HG03378 (cell line): ENCODE measurements at regions not wholly inside any gene's neighbourhood (a gene's known extent, or its start where the extent isn't known, plus 50 kb on each side); places are given as distances from the start of the nearest gene placed in this dataset.
"Not testable (repeated sequence)": the region's sequence is repeated elsewhere in the genome, so short reads cannot be mapped to it uniquely, and the experiment has no call there.

Experiments
- ATAC-seq: cut with Tn5 transposase; IDR thresholded peaks from one replicate; pipeline ENCODE4 v1.9.1; 2021; ENCODE audit warnings: mild to moderate bottlenecking, moderate library complexity; ENCODE audit not compliant: unreplicated experiment

DNA sequence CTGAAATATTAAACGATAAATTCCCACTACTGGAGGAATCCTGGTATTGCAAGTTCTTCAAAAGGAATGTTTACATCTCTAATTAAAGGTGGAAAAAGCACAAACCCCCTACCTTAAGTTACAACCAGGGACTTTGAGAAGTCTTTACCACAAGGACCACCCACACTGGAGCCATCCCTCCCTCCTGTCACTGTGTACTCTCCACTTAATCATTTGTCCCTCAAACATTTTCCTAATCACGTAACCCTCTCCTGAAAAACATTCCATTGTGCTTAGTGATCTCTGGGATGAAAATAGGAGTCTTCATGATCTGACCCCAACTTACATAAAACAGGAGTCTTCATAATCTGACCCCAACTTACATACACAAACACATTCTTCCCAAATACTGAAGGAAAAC, 85.7 kb downstream of the SUCLG1 start:
- no peak for ATAC-seq

GRCh38 chr2:84362541-84362940, 96.5 kb downstream of the SUCLG1 start:
- ATAC-seq, result no peak

- ATAC-seq, result no peak
Observed at GRCh38 chr2:84338069-84338468, 121.0 kb downstream of the SUCLG1 start.

DNA sequence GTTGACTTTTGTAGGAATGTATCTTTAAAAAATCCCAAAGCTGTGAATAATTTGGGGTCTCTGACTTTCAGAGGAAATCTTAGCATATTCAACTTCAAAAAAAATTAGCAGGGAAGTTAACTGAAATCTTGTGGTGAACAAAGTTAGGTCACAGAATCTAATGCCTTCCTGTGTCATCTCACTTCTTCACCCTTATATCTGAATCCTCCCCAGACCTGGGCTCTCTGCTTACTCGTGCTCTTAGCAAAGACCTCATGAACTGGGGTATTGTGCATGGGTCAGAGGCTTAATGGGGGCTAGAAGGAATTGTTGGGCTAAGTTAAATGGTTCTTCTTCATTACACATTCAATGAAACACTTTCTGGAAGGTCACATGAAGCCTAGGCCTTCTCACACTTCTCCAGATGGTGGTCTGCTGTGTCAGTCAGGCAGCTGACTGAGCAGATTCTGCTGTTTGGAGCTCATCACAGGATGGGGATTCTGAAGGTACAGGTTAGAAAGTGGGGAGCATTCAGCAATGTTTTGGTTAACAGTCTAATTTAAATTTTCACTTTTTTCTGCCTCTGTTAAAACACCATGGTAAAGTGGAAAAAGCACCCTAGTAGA, 131.3 kb downstream of the SUCLG1 start:
- ATAC-seq, result no peak

DNA sequence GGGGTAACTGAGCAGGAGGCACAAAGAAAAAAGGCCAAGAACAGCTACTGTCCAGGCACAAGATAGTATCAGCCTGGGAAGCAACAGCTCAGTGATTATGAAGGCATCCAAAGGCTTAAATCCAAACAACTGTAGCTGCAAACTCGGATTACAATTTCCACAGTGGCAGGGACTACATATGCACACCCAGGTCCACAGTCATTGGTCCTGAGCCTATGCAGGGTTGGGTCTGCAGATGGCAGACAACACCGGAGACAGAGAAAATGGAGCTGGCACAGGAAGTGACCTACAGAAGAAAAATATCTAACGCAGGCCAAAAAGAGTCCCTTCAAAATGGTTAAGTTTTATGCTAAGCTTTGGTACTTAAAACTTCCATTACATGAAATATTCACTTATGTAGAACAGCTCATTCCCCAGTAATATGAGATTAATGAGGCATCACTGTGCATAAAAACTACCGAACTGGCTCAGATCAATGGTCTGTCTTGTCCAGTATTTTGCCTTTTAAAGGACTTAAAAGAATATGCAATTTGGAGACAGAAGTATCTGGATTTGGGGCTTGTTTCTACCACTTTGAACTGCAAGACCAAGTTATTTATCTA, 132.1 kb downstream of the SUCLG1 start:
- no peak for ATAC-seq

DNA sequence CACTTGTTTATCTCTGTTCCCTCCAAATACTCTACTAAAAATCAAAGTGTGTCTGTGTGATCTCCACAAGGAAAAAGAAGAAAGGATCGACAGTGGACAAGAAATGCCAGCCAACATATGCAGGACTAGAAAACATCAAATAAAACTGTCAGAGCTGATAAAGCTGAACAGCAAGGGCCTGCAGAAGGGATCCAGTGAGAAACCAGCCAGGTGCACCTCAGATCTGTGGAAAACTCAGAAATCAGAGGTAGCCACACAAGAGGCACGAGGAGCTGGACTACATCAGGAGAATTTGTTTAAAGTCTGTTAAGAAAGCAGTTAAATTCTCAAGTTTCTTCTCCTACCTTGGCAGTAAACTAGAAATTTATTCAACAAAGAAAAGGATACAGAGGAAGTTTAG, 135.2 kb downstream of the SUCLG1 start:
- no peak for ATAC-seq

GRCh38 chr2:84320940-84321339, 138.1 kb downstream of the SUCLG1 start:
- no peak for ATAC-seq

GRCh38 chr2:84319581-84319980, 139.5 kb downstream of the SUCLG1 start:
- no peak for ATAC-seq

GRCh38 chr2:84317135-84317534, 141.9 kb downstream of the SUCLG1 start:
- ATAC-seq, result no peak

DNA sequence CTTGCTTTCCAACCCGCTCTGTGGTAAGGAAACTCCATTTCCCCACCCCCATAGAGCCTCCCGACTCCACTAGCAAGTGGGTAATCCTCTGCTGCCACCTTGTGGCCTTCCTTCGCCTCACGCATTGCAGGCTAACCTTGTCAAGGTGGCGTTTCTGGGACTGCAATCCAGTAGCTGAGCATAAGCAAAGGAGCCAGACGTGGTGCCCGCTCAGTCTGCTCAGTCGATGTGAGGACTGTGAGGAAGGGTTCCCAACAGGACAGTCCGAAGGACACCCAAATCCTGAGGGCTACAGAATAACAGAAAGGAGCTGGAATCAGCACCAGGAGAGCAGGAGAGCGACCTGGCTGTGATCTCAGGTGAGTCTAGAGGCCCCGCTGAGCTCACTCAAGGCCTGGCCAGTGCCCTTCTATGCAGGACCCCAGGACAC, 144.2 kb downstream of the SUCLG1 start:
- ATAC-seq, result peak; percentile 99

GRCh38 chr2:84314250-84314649, 144.8 kb downstream of the SUCLG1 start:
- no peak for ATAC-seq

DNA sequence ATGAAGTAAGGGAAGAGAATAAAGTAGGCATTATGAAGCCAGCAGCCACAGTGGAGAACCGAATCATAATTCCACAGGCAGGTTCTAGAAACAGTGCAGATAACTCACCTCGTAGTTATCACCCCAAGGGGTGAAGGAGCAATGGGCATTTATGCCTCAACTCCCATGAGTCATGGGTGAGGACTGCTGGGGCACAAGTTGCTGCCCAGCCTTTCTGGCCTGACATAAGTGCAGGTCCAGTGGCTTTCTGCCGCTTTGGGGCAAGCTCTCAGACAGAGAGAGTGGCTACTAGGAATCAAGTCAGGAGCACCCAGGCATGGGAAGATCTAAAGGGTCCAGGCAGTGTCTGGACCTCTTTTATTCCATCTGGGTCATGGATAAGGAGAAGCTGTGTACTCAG, 149.8 kb downstream of the SUCLG1 start:
- ATAC-seq, result no peak

DNA sequence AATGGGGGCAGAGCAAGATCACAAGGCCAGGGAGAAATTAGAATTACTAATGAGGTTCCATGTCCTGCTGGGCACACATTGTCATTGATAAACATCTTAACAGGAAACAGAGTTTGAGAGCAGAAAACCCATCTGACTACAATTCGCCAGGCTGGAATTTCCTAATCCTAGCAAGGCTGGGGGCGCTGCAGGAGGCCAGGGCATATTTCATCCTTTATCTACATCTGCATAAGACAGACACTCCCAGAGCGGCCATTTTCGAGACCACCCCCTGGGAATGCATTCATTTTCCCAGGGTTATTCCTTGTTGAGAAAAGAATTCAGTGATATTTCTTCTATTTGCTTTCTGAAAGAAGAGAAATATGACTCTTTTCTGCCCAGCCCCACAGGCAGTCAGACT, 152.7 kb downstream of the SUCLG1 start:
- no peak for ATAC-seq

- ATAC-seq, result peak; percentile 96
Observed at GRCh38 chr2:84302513-84303412, 156.3 kb downstream of the SUCLG1 start.

DNA sequence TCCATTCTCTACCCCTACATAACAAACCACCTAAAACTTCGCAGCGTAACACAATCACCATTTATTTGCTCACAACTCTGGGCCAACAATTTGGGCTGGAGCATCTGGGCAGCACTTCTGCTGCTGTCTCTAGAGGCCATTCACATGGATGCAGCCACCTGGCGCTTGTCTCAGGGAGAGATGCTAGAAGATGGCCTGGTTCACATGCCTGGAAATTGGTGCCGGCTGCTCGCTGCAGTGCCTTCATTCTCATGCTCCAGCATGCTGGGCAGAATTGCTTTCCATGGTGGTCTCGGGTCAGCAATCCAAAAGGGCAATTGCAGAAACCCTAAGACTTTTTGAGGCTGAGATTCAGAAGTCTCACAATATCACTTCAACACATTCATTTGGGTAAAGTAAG, 157.4 kb downstream of the SUCLG1 start:
- ATAC-seq, result no peak

DNA sequence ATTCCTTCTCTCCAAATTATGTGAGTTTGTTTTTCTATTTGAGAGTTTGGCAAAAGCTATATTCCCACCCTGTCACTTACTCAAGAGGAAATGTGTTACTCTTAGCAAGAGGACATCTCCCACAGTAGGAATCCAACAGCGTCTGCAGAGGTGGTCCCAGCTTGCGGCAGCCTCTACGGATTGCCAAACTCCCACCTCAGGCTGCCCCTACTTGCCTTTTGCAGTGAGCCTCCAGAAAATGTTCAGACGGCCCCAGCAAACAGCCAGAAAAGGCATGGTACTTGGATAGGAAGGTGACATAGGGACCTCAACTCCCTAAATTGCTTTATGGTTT, 158.4 kb downstream of the SUCLG1 start:
- no peak for ATAC-seq

DNA sequence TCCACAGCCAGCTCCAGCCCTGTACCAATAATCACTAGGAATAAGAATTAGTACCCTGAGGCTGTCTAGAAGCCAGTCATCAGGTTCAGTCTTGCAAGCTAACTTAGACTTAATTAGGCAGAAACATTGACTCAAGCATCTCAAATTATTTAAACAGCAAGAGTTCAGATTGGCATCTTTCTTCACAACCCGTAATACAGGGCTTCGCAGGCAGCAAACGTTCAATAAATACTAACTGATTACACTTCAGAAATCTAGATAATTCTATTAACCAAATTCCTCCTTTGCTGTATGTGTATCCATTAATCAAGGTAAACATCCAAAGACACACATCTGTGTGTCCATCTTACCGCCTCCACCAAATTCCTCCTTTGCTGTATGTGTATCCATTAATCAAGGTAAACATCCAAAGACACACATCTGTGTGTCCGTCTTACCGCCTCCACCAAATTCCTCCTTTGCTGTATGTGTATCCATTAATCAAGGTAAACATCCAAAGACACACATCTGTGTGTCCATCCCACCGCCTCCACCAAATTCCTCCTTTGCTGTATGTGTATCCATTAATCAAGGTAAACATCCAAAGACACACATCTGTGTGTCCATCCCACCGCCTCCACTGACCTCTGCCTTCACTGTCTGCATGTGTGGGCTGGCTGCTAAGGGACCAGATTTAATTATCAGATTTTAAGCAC, 158.9 kb downstream of the SUCLG1 start:
- not testable (repeated sequence) for ATAC-seq

DNA sequence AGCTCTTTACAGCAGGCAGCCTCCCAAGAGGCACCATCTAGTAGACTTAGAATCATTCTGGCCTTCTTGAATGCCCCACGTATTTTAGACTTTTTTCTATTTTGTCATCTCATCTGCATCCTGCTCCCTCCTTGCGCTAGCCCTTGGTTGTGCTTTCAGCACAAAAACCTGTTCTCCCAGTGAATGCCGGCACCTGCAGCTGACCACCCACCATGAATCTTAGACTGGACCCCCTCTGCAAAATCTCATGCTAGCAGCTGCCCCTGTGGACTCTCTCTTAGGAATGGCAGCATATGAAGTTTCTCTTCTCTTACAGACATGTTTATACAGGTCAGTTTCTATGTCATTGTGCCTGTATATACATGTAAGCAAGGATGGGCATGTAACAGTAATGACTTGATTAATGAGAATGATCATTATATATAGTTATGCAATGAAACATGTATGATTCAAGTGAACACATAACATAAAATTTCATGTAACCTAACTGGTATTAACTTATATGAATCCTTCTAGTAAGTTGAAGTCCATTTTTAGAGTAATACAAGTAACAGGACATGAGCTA, 159.8 kb downstream of the SUCLG1 start:
- ATAC-seq, result no peak

DNA sequence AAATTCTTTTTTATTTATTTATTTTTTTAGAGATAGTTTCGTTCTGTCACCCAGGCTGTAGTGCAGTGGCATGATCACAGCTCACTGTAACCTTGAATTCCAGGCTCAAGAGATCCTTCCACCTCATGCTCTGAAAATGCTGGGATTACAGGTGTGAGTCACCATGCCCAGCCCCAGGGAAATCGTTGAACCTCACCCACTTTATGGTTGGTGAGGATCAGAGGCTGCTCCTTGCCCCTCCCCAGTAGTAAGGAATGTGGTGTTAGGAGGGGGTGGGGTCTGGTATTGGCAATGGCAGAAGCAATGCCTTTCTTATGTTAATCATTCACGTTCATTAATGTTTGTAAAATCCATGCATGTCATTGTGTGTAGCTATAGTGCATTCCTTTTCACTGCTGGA, 161.9 kb downstream of the SUCLG1 start:
- no peak for ATAC-seq

DNA sequence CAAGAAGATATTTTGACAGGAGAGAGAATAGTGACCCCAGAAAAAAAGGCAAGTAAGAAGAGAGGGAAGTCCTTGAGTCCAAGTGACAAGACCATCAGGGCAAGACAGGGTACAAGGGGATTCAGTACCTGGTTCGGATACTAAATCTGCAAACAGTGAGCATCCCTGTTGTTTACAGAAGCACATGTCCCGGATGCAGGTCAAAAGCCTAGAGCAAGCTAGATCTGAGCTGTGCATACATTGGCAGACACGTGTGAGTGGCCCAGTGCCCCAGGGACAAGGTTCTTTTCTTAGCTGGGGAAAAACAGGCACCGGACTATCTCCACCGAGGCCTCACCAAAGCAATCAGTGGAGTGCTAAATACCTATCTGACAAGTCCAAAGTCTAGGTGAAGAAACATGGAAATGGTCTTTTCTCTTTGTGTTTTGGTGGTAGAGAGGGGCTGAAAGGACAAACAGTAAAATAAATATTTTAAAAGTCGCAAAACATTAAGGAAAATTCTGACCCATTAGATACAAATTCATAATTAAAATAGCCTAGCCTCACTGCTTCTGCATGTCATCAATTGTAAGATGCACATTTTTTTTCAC, 165.2 kb downstream of the SUCLG1 start:
- ATAC-seq, result no peak

- no peak for ATAC-seq
Observed at GRCh38 chr2:84292545-84292944, 166.5 kb downstream of the SUCLG1 start.
